ENCODE measurements at regions not wholly inside any gene's neighbourhood (a gene's known extent, or its start where the extent isn't known, plus 50 kb on each side); places are given as distances from the start of the nearest gene placed in this dataset.

DNA sequence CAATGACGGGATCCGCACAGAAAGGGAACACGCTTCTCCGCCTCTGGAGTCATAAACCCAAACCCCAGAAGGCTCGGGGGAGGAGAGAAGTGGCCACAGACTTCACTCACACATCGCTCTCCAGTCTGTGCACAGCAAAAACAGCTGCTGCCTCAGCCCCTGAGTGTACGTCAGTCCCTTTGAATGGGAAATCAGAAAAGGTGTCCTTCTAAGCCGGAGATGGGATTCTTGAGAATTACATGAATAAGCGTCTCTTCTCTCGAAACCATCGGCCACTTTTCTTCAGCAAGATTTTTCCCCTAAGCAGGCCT is 78.3 kb downstream of the PDCL3 start:
- H3K4me1 Mint-ChIP-seq (ENCODE audit: low read depth): peaks cover 37% of the 10 kb centered on the region
- H3K9me3 Mint-ChIP-seq: no peaks in the 10 kb centered on the region
- ATAC-seq (no peak), DNase-seq (no peak)
- H3K4me3 Mint-ChIP-seq: no peak overlapping the region
- ChIA-PET POLR2A (interaction anchor here (1.2 kb wide), 1 partner anchor 10 kb away, joined by 3 read pairs; no protein-coding TSS in a partner anchor), CTCF (interaction anchor here (0.8 to 1.7 kb wide), 2 partner anchors 9 to 11 kb away, joined by 3 to 5 read pairs; no protein-coding TSS in a partner anchor)
- TF ChIP-seq, protein P1, sequence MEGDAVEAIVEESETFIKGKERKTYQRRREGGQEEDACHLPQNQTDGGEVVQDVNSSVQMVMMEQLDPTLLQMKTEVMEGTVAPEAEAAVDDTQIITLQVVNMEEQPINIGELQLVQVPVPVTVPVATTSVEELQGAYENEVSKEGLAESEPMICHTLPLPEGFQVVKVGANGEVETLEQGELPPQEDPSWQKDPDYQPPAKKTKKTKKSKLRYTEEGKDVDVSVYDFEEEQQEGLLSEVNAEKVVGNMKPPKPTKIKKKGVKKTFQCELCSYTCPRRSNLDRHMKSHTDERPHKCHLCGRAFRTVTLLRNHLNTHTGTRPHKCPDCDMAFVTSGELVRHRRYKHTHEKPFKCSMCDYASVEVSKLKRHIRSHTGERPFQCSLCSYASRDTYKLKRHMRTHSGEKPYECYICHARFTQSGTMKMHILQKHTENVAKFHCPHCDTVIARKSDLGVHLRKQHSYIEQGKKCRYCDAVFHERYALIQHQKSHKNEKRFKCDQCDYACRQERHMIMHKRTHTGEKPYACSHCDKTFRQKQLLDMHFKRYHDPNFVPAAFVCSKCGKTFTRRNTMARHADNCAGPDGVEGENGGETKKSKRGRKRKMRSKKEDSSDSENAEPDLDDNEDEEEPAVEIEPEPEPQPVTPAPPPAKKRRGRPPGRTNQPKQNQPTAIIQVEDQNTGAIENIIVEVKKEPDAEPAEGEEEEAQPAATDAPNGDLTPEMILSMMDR (IDR thresholded peaks at IDR 0.05): no peak
- intact Hi-C loops (cut with micrococcal nuclease): no loop called here
- H3K27ac Mint-ChIP-seq: no peak overlapping the region
- no peaks in the 10 kb centered on the region for H3K36me3 Mint-ChIP-seq (ENCODE audit: low read depth)
- no peaks in the 10 kb centered on the region for H3K27me3 Mint-ChIP-seq

DNA sequence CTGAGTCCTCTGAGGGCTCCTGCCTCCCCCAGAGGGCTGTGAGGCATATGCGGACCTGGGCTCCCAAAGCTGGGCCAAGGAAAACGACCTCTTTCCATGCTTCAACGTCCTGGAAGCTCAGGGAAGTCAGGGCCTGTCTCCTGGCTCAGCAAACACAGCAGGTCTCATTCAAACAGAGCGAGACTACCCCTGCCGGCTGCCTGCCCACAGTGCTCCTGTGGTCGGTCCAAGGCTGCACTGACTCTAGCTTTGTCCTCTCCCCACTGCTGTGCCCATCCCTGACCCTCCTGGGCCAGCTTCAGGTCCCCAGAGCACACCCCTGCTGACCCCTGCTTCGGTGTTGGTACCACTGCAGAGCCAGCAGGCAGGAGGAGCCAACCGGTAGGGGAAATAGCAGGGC is 79.6 kb downstream of the PDCL3 start:
- no peaks in the 10 kb centered on the region for H3K36me3 Mint-ChIP-seq (ENCODE audit: low read depth)
- no peaks in the 10 kb centered on the region for H3K9me3 Mint-ChIP-seq
- no peaks in the 10 kb centered on the region for H3K27me3 Mint-ChIP-seq
- CTCF ChIA-PET: interaction anchor here (1.1 kb wide), 1 partner anchor 36 kb away, joined by 3 read pairs; no protein-coding TSS in a partner anchor
- TF ChIP-seq, protein P1 (IDR thresholded peaks at IDR 0.05): no peak
- no peak overlapping the region for H3K4me3 Mint-ChIP-seq
- ATAC-seq (no peak), DNase-seq (no peak)
- intact Hi-C loops (cut with micrococcal nuclease): no loop called here
- peaks cover 37% of the 10 kb centered on the region for H3K4me1 Mint-ChIP-seq (ENCODE audit: low read depth)
- POLR2A ChIA-PET: interaction anchor here (1.0 to 1.2 kb wide), 2 partner anchors 26 to 366 kb away, joined by 3 to 4 read pairs; no protein-coding TSS in a partner anchor
- no peak overlapping the region for H3K27ac Mint-ChIP-seq

DNA sequence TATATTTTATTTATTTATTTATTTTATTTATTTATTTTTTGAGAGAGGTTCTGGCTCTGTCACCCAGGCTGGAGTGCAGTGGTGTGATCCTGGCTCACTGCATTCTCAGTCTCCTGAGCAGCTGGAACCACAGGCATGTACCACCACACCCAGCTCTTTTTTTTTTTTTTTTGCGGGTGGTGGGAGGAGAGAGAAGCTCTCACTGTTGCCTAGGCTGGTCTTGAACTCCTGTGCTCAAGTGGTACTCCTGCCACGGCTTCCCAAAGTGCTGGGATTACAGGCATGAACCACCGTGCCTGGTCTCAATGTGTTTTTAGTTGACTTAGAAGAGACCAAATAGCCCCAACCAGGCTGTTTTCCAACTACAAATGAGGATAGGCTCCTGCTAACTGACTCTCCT is 80.7 kb downstream of the PDCL3 start:
- Mint-ChIP-seq H3K36me3 (ENCODE audit: low read depth) (no peaks in the 10 kb centered on the region), H3K27me3 (no peaks in the 10 kb centered on the region), H3K4me3 (no peak overlapping the region), H3K27ac (no peak overlapping the region), H3K4me1 (ENCODE audit: low read depth) (peaks cover 39% of the 10 kb centered on the region), H3K9me3 (peaks cover 3% of the 10 kb centered on the region)
- ChIA-PET CTCF (interaction anchor here (1.4 to 2.1 kb wide), 2 partner anchors 33 to 37 kb away, joined by 4 to 5 read pairs; no protein-coding TSS in a partner anchor), POLR2A (interaction anchor here (0.8 to 1.0 kb wide), 2 partner anchors 12 to 365 kb away, joined by 3 to 4 read pairs; no protein-coding TSS in a partner anchor)
- DNase-seq (no peak), ATAC-seq (peak; percentile 8)
- intact Hi-C loops (cut with micrococcal nuclease): no loop called here
- TF ChIP-seq, protein P1 (IDR thresholded peaks at IDR 0.05): no peak

DNA sequence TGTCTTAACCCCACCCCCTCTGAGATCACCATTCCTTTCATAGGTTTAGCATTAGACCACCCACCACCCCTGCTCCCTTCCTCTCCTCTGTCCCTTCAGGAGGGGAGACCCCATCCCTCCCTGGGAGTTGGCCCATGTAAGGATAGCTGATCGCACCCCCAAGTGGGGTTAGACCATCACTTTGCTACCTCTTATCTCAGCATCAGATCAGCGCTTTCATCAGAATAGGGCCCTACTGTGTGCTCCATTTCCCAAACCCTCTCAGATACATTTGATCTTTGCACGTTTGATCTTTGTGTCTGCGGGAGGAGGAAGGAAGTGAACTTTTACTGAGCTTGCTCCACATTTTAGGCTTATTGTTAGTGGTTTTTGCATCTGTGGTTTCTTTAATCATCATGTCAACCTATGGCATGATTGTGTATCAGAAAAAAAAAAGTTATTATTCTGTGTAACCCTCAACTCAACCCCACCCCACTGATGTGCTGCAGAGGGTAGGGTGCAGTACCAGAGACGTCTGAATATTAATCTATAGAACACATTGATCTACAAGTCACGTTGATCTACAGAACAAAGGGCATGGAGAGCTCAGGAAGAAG is 81.2 kb downstream of the PDCL3 start:
- ChIA-PET POLR2A (interaction anchor here (0.8 kb wide), 1 partner anchor 12 kb away, joined by 3 read pairs; no protein-coding TSS in a partner anchor), CTCF (interaction anchor here (1.4 to 2.1 kb wide), 2 partner anchors 34 to 37 kb away, joined by 4 to 5 read pairs; no protein-coding TSS in a partner anchor)
- H3K4me3 Mint-ChIP-seq: peak overlapping the region; percentile 4
- no peaks in the 10 kb centered on the region for H3K27me3 Mint-ChIP-seq
- peaks cover 39% of the 10 kb centered on the region for H3K4me1 Mint-ChIP-seq (ENCODE audit: low read depth)
- intact Hi-C loops (cut with micrococcal nuclease): no loop called here
- H3K9me3 Mint-ChIP-seq: peaks cover 3% of the 10 kb centered on the region
- DNase-seq: peak; percentile 32
- no peak overlapping the region for H3K27ac Mint-ChIP-seq
- ATAC-seq: peak; percentile 71
- TF ChIP-seq, protein P1 (IDR thresholded peaks at IDR 0.05): no peak
- no peaks in the 10 kb centered on the region for H3K36me3 Mint-ChIP-seq (ENCODE audit: low read depth)

DNA sequence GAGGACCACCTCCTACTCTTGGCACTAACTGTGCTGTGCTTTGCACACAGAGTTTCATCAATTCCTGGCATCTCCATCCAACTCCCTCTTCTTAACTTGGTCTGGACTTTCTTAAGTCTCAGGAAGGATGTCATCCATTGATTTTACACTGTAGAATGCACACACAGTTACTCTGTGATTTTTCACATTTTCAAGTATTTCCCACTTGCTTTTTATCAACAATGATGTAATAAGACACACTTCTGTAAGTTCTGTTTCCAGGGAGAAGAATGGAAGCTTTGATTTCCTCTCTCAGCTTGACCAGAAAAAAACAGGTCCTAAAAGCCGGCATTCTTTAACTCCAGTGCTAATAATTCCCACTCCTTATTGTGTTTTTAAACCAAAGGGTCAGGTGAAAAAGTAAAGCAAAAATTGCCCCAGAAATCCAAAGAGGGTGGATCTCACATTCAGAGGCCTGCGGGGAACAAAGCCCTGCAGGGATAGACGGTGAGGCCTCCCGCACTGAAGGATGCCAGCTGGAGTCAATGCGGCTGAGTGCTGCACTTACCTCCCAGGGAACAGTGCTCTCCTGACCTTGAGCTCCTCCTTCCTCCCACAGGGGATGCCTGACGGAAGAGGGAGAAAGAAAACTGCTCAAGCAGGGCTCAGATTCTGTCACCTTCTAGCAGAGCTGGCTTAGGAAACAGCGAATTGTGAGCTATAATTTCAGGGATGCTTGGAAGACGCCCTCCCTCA is 83.1 kb downstream of the PDCL3 start:
- POLR2A ChIA-PET: no interaction called here
- H3K27me3 Mint-ChIP-seq: no peaks in the 10 kb centered on the region

More for the DNA sequence above, 83.1 kb downstream of the PDCL3 start:
- CTCF ChIA-PET: no interaction called here
- no peak overlapping the region for H3K27ac Mint-ChIP-seq
- intact Hi-C loops (cut with micrococcal nuclease): no loop called here
- H3K4me3 Mint-ChIP-seq: no peak overlapping the region
- no peaks in the 10 kb centered on the region for H3K36me3 Mint-ChIP-seq (ENCODE audit: low read depth)
- H3K4me1 Mint-ChIP-seq (ENCODE audit: low read depth): peaks cover 50% of the 10 kb centered on the region
- ATAC-seq (no peak), DNase-seq (no peak)
- TF ChIP-seq, protein P1 (IDR thresholded peaks at IDR 0.05): no peak
- peaks cover 3% of the 10 kb centered on the region for H3K9me3 Mint-ChIP-seq

Measured in activated CD8-positive, alpha-beta T cell treated with anti-CD3 and anti-CD28 coated beads for 36 hours (primary cell).